Common myeloid progenitor, CD34-positive (primary cell): ENCODE measurements at regions not wholly inside any gene's neighbourhood (a gene's known extent, or its start where the extent isn't known, plus 50 kb on each side); places are given as distances from the start of the nearest gene placed in this dataset.
"Not testable (repeated sequence)": the region's sequence is repeated elsewhere in the genome, so short reads cannot be mapped to it uniquely, and the experiment has no call there.

ENCODE experiments used
- CTCF ChIA-PET: fragments of 350-600 bp; sonication (Branson Sonifier 250); formaldehyde crosslinking; loops from one replicate; lab custom pipeline; 2021; ENCODE audit warnings: antibody characterized with exemption; lab: Charles Lee
- POLR2A ChIA-PET: fragments of 350-600 bp; sonication (Branson Sonifier 250); formaldehyde crosslinking; loops from one replicate; lab custom pipeline; 2021; ENCODE audit warnings: antibody characterized with exemption; lab: Charles Lee
- DNase-seq, 3 donors: peaks; one replicate each; pipeline versions ENCODE4 v3.0.0 to v3.0.0-alpha.2; 2013
- H3K27ac ChIP-seq, 2 experiments: 1 replicate in 1 of 2; 2 replicates in 1 of 2; pipeline ENCODE4 v1.7.0; 2013; ENCODE audit warnings: inconsistent platforms in 2 of 2, low read length in 2 of 2, mild to moderate bottlenecking in 2 of 2, low read depth in 1 of 2, moderate library complexity in 1 of 2; ENCODE audit not compliant: severe bottlenecking in 2 of 2, insufficient read depth in 1 of 2, poor library complexity in 1 of 2
- H3K27me3 ChIP-seq, 5 experiments: replicated peaks in 2 of 5; 1 replicate in 3 of 5; 2 replicates in 2 of 5; pipeline versions ENCODE4 v1.6.1 to v1.7.0; 2013; ENCODE audit warnings: low read length in 4 of 5, mild to moderate bottlenecking in 2 of 5, moderate library complexity in 2 of 5, inconsistent platforms in 1 of 5; ENCODE audit not compliant: insufficient read depth in 5 of 5, control insufficient read depth in 4 of 5
- H3K36me3 ChIP-seq, 4 experiments: 1 replicate in 2 of 4; 2 replicates in 2 of 4; pipeline versions ENCODE4 v1.6.1 to v1.7.0; 2013; ENCODE audit warnings: low read length in 3 of 4, control low read depth in 1 of 4, mild to moderate bottlenecking in 1 of 4; ENCODE audit not compliant: control insufficient read depth in 4 of 4, insufficient read depth in 4 of 4
- H3K4me1 ChIP-seq, 4 experiments: 1 replicate in 3 of 4; 2 replicates in 1 of 4; pipeline versions ENCODE4 v1.6.1 to v1.7.1; 2013; ENCODE audit warnings: low read length in 3 of 4, mild to moderate bottlenecking in 3 of 4, control low read depth in 1 of 4, inconsistent platforms in 1 of 4, moderate library complexity in 1 of 4; ENCODE audit not compliant: control insufficient read depth in 4 of 4, insufficient read depth in 4 of 4; ENCODE audit errors: control extremely low read depth in 1 of 4
- H3K4me3 ChIP-seq, 7 experiments: 1 replicate in 4 of 7; 2 replicates in 3 of 7; pipeline versions ENCODE4 v1.5.1 to v1.7.0; 2013; ENCODE audit warnings: mild to moderate bottlenecking in 7 of 7, low read length in 6 of 7, moderate library complexity in 6 of 7, inconsistent platforms in 2 of 7, low read depth in 2 of 7, control low read depth in 1 of 7; ENCODE audit not compliant: insufficient read depth in 4 of 7, control insufficient read depth in 1 of 7; ENCODE audit errors: extremely low read depth in 1 of 7
- H3K9me3 ChIP-seq, 5 experiments: 1 replicate in 4 of 5; 2 replicates in 1 of 5; pipeline versions ENCODE4 v1.6.1 to v1.7.1; 2013; ENCODE audit warnings: low read length in 4 of 5, mild to moderate bottlenecking in 2 of 5, inconsistent platforms in 1 of 5, low read depth in 1 of 5, moderate library complexity in 1 of 5; ENCODE audit not compliant: control insufficient read depth in 4 of 5, insufficient read depth in 2 of 5; ENCODE audit errors: control extremely low read depth in 1 of 5
- WGBS: methylation state at CpG from one replicate; pipeline ENCODE4 v1.1.5; 2013; ENCODE audit not compliant: insufficient coverage; 5-methylcytosine and 5-hydroxymethylcytosine counted together

DNA sequence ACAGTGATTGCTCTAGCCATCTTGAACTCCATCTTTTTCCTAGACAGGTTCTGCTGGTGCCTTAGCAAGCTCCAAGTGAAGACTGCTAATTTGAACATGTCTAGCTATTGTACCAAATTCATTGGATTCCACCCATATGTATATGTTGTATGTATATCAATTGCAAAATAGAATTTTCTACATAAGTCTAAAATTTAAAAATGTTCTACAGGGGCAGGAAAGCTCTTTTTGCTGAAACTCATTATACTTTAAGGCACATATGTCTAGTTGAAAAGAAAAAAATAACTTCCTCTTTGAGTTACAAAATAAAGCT is 845.3 kb downstream of the MCTP2 start:
- H3K27ac ChIP-seq = no peak overlapping the region
- H3K36me3 ChIP-seq = no peaks in the 10 kb centered on the region
- ChIA-PET POLR2A (no interaction called here), CTCF (interaction anchor here (0.8 kb wide), 1 partner anchor 32 kb away, joined by 3 read pairs; no protein-coding TSS in a partner anchor)
- H3K4me3 ChIP-seq = no peak overlapping the region
- no peaks in the 10 kb centered on the region for H3K9me3 ChIP-seq
- no peaks in the 10 kb centered on the region for H3K27me3 ChIP-seq
- no peaks in the 10 kb centered on the region for H3K4me1 ChIP-seq
- no peak for DNase-seq

DNA sequence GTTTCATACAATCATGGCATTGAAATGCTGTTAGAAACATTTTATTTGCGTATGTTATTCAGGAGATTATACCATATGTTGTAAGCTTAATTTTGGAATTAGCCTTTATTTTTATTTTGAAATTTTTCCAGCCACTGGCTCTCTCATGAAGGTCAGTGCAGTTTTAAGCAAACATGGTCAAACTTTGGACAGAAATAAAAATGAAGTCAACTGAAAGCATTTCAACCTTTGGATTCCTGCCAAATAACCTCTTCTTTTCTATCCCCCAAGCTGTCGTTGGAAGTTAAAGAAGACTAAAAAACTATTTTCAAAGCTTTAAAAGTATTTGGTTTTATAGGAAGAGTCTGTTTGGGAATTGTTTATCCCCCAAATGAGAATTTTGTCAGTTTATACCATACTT is 846.6 kb downstream of the MCTP2 start:
- WGBS = 80% methylated on average over 1 of the region's 2 CpGs
- Histone ChIP-seq H3K4me1 (no peaks in the 10 kb centered on the region), H3K9me3 (no peaks in the 10 kb centered on the region), H3K4me3 (no peak overlapping the region), H3K36me3 (no peaks in the 10 kb centered on the region), H3K27me3 (no peaks in the 10 kb centered on the region), H3K27ac (no peak overlapping the region)
- POLR2A ChIA-PET = no interaction called here
- CTCF ChIA-PET = no interaction called here
- no peak for DNase-seq

DNA sequence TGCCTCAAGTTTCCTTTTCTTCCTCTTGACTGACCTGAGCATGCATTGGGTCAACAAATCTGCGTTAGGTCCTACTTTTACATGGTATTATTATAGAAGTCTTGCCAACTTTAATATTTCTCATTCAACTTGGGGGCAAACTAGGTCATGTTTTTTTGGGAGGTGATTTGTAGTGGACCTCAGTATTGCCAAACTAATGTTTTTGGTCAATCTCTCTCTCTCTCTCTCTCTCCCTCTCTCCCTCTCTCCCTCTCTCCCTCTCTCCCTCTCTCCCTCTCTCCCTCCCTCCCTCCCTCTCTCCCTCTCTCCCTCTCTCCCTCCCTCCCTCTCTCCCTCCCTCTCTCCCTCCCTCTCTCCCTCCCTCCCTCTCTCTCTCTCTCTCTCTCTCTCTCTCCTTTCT is 848.9 kb downstream of the MCTP2 start:
- H3K4me1 ChIP-seq, H3K27ac ChIP-seq, H3K4me3 ChIP-seq, CTCF ChIA-PET, H3K36me3 ChIP-seq, DNase-seq, H3K27me3 ChIP-seq, POLR2A ChIA-PET, H3K9me3 ChIP-seq: not testable (repeated sequence)
- 100% methylated on average over 1 of the region's 1 CpG for WGBS

DNA sequence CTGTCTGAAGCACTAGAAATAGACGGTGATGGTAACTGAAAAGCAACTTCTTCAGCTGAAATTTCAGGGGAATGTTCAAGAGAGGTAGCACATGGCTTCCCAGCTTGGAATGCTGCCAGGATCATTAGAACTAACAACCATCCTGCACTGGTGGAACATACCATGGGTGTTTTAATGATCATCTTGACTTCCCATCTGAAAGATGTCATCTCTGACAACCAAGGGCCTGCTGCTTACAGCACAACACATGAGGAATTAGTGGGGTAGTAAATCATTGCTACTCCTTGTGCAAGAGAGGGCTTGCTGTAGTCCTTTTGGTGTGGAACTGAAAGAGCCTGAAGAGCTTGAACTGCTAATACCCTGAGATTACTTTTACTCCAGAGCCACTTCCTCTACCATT is 853.7 kb downstream of the MCTP2 start:
- H3K9me3 ChIP-seq = no peaks in the 10 kb centered on the region
- no peak overlapping the region for H3K4me3 ChIP-seq
- no peak for DNase-seq
- H3K27me3 ChIP-seq = peaks cover 0 to 5% (median 0%) of the 10 kb centered on the region in 5 experiments
- ChIA-PET CTCF (no interaction called here), POLR2A (no interaction called here)
- H3K36me3 ChIP-seq = no peaks in the 10 kb centered on the region
- no peaks in the 10 kb centered on the region for H3K4me1 ChIP-seq
- WGBS = 100% methylated on average over 1 of the region's 1 CpG
- no peak overlapping the region for H3K27ac ChIP-seq

DNA sequence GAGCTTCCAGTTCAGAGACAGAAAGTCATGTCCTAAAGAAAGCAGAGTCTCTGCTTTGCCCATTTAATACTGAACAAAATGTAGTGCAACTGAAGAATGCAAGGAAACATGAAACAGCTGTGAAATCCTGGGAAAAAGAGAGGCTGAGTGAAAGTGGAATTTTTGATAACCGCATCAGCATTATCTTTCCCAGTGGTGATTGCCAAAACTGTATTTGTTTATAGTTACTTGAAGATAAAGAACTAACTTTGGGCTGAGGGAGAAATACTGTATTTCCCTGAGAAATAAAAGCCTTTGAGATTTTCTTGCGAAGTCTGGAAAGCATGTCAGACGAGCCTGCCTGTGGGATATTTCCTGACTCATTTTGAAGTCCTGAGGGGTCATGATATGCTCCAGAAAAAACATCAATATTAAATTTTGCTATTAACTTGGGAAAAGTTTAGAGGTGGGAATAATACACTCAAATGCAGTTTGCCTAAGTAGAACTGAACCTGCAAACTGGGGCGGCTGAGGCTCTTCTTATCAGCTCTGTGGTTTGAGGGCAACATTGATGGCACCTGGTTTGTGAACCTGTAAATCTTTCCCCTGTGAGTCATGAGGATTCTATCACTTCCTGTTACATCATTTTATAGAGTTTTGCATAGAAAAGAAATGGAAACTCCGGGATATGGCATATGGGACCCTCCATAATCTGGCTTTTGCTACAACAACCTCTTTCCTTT is 855.3 kb downstream of the MCTP2 start:
- ChIA-PET CTCF (no interaction called here), POLR2A (no interaction called here)
- DNase-seq = no peak
- Histone ChIP-seq H3K4me3 (no peak overlapping the region), H3K4me1 (no peaks in the 10 kb centered on the region), H3K27me3 (peaks cover 0 to 5% (median 0%) of the 10 kb centered on the region in 5 experiments), H3K9me3 (no peaks in the 10 kb centered on the region), H3K27ac (no peak overlapping the region), H3K36me3 (no peaks in the 10 kb centered on the region)
- WGBS = 80% methylated on average over 4 of the region's 5 CpGs

DNA sequence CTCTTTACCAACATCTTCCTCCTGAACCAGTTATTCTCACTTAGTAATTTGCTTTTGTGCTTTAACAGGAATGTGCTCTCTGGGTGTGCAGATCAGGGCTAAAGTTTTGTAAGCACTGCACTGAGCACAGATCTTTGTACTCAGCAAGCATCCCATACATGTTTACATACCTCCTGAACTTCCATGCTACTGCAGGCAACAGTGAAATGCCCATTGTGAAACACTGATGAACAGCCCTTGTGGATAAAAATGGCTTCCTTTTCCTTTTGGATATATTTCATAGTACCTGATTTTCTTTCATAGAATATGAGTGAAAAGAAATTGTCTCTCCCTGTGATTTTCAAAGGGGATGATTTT is 855.9 kb downstream of the MCTP2 start:
- H3K4me1 ChIP-seq = no peaks in the 10 kb centered on the region
- H3K9me3 ChIP-seq = no peaks in the 10 kb centered on the region
- DNase-seq = no peak
- peaks cover 0 to 5% (median 0%) of the 10 kb centered on the region in 5 experiments for H3K27me3 ChIP-seq
- CTCF ChIA-PET = no interaction called here
- H3K4me3 ChIP-seq = no peak overlapping the region
- H3K36me3 ChIP-seq = no peaks in the 10 kb centered on the region
- POLR2A ChIA-PET = no interaction called here
- no peak overlapping the region for H3K27ac ChIP-seq

DNA sequence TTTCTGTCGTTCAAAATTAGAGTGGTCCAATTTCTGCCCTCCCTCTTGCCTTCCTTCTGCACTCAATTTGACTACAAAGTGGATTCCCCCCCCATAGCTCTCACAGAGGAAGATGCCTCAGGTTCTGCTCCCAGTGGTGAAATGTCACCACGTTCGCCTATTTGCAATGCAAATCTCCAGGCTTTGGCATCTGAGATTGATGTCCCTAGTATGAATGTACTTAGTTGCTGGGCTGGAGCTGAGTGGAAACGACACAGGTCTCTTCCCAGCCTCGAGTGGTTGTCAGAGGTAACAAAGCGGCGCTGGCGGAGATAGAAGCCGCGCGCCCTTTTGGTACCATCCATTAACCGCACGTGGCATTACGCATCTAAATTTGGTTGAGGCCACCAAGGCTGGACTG is 860.1 kb downstream of the MCTP2 start:
- CTCF ChIA-PET = no interaction called here
- no peak for DNase-seq
- Histone ChIP-seq H3K36me3 (no peaks in the 10 kb centered on the region), H3K4me3 (no peak overlapping the region), H3K27ac (no peak overlapping the region), H3K4me1 (no peaks in the 10 kb centered on the region), H3K27me3 (peaks cover 0 to 5% (median 0%) of the 10 kb centered on the region in 5 experiments), H3K9me3 (no peaks in the 10 kb centered on the region)
- POLR2A ChIA-PET = no interaction called here
- 91% methylated on average over 12 of the region's 14 CpGs for WGBS
